Neutrophil (primary cell): ENCODE measurements at regions not wholly inside any gene's neighbourhood (a gene's known extent, or its start where the extent isn't known, plus 50 kb on each side); places are given as distances from the start of the nearest gene placed in this dataset.
"Not testable (repeated sequence)": the region's sequence is repeated elsewhere in the genome, so short reads cannot be mapped to it uniquely, and the experiment has no call there.

Source experiments
- H3K27ac ChIP-seq: fragments of 200-600 bp; sonication (generic); 2 replicates; pipeline ENCODE4 v1.5.1; 2016; ENCODE audit warnings: mild to moderate bottlenecking, moderate library complexity
- H3K27me3 ChIP-seq: fragments of 200-600 bp; sonication (generic); 2 replicates; pipeline ENCODE4 v1.6.0; 2016; ENCODE audit warnings: mild to moderate bottlenecking
- H3K36me3 ChIP-seq: fragments of 200-600 bp; sonication (generic); 2 replicates; pipeline ENCODE4 v1.5.1; 2017
- H3K4me1 ChIP-seq, 2 experiments: fragments of 200-600 bp in 1 of 2; sonication (generic) in 1 of 2; 1 replicate in 1 of 2; 2 replicates in 1 of 2; pipeline versions ENCODE4 v1.5.1 to v1.6.1; 2013 to 2016; ENCODE audit warnings: low read depth in 1 of 2, low read length in 1 of 2, mild to moderate bottlenecking in 1 of 2, moderate library complexity in 1 of 2; ENCODE audit not compliant: control insufficient read depth in 1 of 2, insufficient read depth in 1 of 2
- H3K4me3 ChIP-seq, 2 experiments: fragments of 200-600 bp in 1 of 2; sonication (generic) in 1 of 2; 1 replicate in 1 of 2; 2 replicates in 1 of 2; pipeline ENCODE4 v1.5.1; 2013 to 2016; ENCODE audit warnings: low read depth in 1 of 2, low read length in 1 of 2, mild to moderate bottlenecking in 1 of 2, moderate library complexity in 1 of 2
- H3K9me3 ChIP-seq: fragments of 200-600 bp; sonication (generic); 2 replicates; pipeline ENCODE4 v1.5.1; 2016
- TF ChIP-seq, protein P1 (sequence below): fragments of 200-600 bp; sonication (generic); IDR thresholded peaks from 2 replicates; pipeline ENCODE4 v1.5.1; 2016; ENCODE audit warnings: antibody characterized with exemption

DNA sequence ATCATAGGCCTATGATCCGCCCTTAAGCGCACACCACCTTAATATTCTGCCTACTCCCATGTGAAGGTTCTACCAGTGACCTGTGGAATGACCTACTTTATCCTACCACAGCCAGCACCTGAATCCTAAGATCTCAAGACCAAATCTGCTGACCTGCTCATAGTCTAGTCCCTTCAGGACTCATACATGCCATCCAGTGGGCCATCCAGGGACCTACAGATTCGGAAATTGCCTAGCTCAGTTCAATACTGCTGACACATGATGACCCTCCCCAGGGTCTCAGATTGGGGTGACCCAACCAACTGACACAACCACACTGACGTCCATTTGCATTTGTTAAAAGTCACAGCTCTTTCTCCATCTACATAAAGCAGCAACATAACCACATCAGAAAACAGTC, 443.8 kb upstream of the ST8SIA4 start:
- H3K4me3 ChIP-seq: no peak overlapping the region
- TF ChIP-seq, protein P1, sequence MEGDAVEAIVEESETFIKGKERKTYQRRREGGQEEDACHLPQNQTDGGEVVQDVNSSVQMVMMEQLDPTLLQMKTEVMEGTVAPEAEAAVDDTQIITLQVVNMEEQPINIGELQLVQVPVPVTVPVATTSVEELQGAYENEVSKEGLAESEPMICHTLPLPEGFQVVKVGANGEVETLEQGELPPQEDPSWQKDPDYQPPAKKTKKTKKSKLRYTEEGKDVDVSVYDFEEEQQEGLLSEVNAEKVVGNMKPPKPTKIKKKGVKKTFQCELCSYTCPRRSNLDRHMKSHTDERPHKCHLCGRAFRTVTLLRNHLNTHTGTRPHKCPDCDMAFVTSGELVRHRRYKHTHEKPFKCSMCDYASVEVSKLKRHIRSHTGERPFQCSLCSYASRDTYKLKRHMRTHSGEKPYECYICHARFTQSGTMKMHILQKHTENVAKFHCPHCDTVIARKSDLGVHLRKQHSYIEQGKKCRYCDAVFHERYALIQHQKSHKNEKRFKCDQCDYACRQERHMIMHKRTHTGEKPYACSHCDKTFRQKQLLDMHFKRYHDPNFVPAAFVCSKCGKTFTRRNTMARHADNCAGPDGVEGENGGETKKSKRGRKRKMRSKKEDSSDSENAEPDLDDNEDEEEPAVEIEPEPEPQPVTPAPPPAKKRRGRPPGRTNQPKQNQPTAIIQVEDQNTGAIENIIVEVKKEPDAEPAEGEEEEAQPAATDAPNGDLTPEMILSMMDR: no peak
- H3K36me3 ChIP-seq: no peaks in the 10 kb centered on the region
- H3K27me3 ChIP-seq: no peaks in the 10 kb centered on the region
- H3K27ac ChIP-seq: no peak overlapping the region
- H3K9me3 ChIP-seq: no peaks in the 10 kb centered on the region
- no peaks in the 10 kb centered on the region for H3K4me1 ChIP-seq

DNA sequence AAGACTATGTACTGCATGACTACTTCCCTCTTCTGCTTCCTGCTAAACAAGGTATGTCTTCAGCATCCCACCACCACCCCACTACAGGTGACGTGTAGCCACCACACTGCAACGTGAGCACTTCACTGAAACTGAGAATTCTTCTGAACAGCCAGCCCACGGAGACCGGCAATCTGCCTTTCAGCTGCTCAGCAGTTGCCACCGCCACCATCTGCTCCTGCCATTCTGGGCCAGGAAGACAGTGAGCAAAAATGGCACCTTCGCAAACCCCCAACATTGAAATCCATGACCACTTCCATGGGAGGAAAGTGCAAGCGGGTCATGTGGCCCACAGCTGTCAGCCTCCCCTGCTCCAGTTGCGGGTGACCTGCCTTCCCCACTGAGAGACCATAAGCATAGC, 443.4 kb upstream of the ST8SIA4 start:
- Histone ChIP-seq H3K4me3 (no peak overlapping the region), H3K36me3 (no peaks in the 10 kb centered on the region), H3K27me3 (no peaks in the 10 kb centered on the region), H3K27ac (no peak overlapping the region), H3K4me1 (no peaks in the 10 kb centered on the region), H3K9me3 (no peaks in the 10 kb centered on the region)
- TF ChIP-seq, protein P1: no peak

GRCh38 chr5:101338226-101338625, 435.1 kb upstream of the ST8SIA4 start:
- Histone ChIP-seq H3K36me3 (no peaks in the 10 kb centered on the region), H3K4me1 (no peaks in the 10 kb centered on the region), H3K9me3 (no peaks in the 10 kb centered on the region), H3K27ac (no peak overlapping the region), H3K4me3 (no peak overlapping the region), H3K27me3 (no peaks in the 10 kb centered on the region)
- TF ChIP-seq, protein P1: no peak

DNA sequence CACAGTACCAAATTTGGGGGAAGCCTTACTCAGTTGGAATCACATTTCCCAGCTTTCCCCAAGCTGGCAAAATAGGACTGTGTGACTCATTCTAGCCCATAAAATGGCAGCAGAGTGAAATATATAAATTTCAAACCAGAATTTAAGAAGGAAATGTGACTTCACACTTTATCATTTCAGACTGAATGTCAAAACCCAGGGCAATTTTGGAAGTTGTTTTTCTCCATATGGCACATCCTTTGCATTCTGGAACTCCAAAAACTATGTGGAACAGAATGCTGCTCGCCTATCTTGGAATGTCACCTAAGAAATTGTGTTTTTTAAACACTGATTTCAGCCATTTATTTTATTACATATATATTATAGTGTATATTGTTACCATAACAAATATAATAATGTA, 424.7 kb upstream of the ST8SIA4 start:
- TF ChIP-seq, protein P1: no peak
- H3K36me3 ChIP-seq: no peaks in the 10 kb centered on the region
- no peaks in the 10 kb centered on the region for H3K9me3 ChIP-seq
- H3K4me1 ChIP-seq: no peaks in the 10 kb centered on the region
- H3K27me3 ChIP-seq: no peaks in the 10 kb centered on the region
- no peak overlapping the region for H3K4me3 ChIP-seq
- H3K27ac ChIP-seq: no peak overlapping the region

DNA sequence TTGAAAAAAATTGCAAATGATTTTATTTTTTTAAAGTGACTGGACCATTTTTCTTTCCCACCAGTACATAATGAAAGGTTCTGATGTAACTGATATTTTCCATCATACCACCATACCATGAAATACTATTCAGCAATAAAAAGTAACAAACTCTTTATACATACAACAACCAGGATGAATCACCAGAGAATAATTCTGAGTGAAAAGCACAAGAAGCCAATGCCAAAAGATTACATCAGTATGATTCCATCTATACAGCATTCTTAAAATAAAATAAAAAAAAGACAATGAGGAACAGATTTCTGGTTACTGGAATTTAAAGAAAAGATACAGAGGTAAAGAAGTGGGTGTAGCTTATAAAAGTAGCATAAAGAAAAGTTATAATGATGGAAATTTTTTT, 423.7 kb upstream of the ST8SIA4 start:
- Histone ChIP-seq H3K4me1 (no peaks in the 10 kb centered on the region), H3K27me3 (no peaks in the 10 kb centered on the region), H3K4me3 (no peak overlapping the region), H3K27ac (no peak overlapping the region), H3K9me3 (no peaks in the 10 kb centered on the region), H3K36me3 (no peaks in the 10 kb centered on the region)
- TF ChIP-seq, protein P1: no peak

GRCh38 chr5:101316401-101316800, 413.3 kb upstream of the ST8SIA4 start:
- not testable (repeated sequence) for H3K27ac ChIP-seq, H3K9me3 ChIP-seq, H3K4me1 ChIP-seq, H3K36me3 ChIP-seq, H3K4me3 ChIP-seq, H3K27me3 ChIP-seq
